ENCODE measurements at regions not wholly inside any gene's neighbourhood (a gene's known extent, or its start where the extent isn't known, plus 50 kb on each side); places are given as distances from the start of the nearest gene placed in this dataset.

GRCh38 chr18:10046178-10046807, 132.5 kb downstream of the VAPA start:
- no peak for TF ChIP-seq EZH2 (IDR thresholded peaks at IDR 0.05; ENCODE audit: insufficient read depth, poor library complexity, severe bottlenecking)
- TF ChIP-seq EZH2phosphoT487 (IDR thresholded peaks at IDR 0.05; ENCODE audit: insufficient read depth, low read depth), result no peak

Measured in GM23248 (cell line).